HG02870 (cell line): ENCODE measurements at regions not wholly inside any gene's neighbourhood (a gene's known extent, or its start where the extent isn't known, plus 50 kb on each side); places are given as distances from the start of the nearest gene placed in this dataset.

Experiments used
- ATAC-seq: cut with Tn5 transposase; IDR thresholded peaks from one replicate; pipeline ENCODE4 v1.9.1; 2021; ENCODE audit warnings: mild to moderate bottlenecking, moderate library complexity; ENCODE audit not compliant: unreplicated experiment

GRCh38 chr7:96638669-96639068 lies 71.0 kb downstream of the SEM1 start:
- ATAC-seq = no peak

GRCh38 chr7:96637522-96637921 lies 72.1 kb downstream of the SEM1 start:
- no peak for ATAC-seq

- no peak for ATAC-seq
Measured at GRCh38 chr7:96636979-96637378, 72.7 kb downstream of the SEM1 start.

- no peak for ATAC-seq
Measured at GRCh38 chr7:96636342-96636860, 73.2 kb downstream of the SEM1 start.

GRCh38 chr7:96629884-96630283 lies 79.8 kb downstream of the SEM1 start:
- no peak for ATAC-seq

GRCh38 chr7:96624954-96625353 lies 84.7 kb downstream of the SEM1 start:
- ATAC-seq = no peak

- no peak for ATAC-seq
Measured at GRCh38 chr7:96621932-96622331, 87.7 kb downstream of the SEM1 start.

GRCh38 chr7:96614154-96614867 lies 95.3 kb downstream of the SEM1 start:
- peak; percentile 70 for ATAC-seq

- no peak for ATAC-seq
Measured at GRCh38 chr7:96612034-96612433, 97.6 kb downstream of the SEM1 start.

- ATAC-seq = no peak
Measured at GRCh38 chr7:96605045-96605716, 104.5 kb downstream of the SEM1 start.

GRCh38 chr7:96599288-96599936 lies 110.2 kb downstream of the SEM1 start:
- no peak for ATAC-seq

- ATAC-seq = no peak
Measured at GRCh38 chr7:96598421-96598820, 111.2 kb downstream of the SEM1 start.

GRCh38 chr7:96596120-96596826 lies 113.4 kb downstream of the SEM1 start:
- no peak for ATAC-seq

- ATAC-seq = no peak
Measured at GRCh38 chr7:96591900-96592676, 117.6 kb downstream of the SEM1 start.

- no peak for ATAC-seq
Measured at GRCh38 chr7:96591159-96591899, 118.3 kb downstream of the SEM1 start.

GRCh38 chr7:96589038-96589437 lies 120.6 kb downstream of the SEM1 start:
- no peak for ATAC-seq

- no peak for ATAC-seq
Measured at GRCh38 chr7:96579119-96579518, 130.5 kb downstream of the SEM1 start.

- ATAC-seq = no peak
Measured at GRCh38 chr7:96578606-96579005, 131.0 kb downstream of the SEM1 start.

- no peak for ATAC-seq
Measured at GRCh38 chr7:96563409-96563808, 146.2 kb downstream of the SEM1 start.

- no peak for ATAC-seq
Measured at GRCh38 chr7:96562966-96563365, 146.7 kb downstream of the SEM1 start.
